ENCODE measurements at regions not wholly inside any gene's neighbourhood (a gene's known extent, or its start where the extent isn't known, plus 50 kb on each side); places are given as distances from the start of the nearest gene placed in this dataset.

GRCh38 chr14:94884616-94885230, 114.8 kb upstream of the GSC start:
- DNase-seq = no peak

GRCh38 chr14:94882401-94882800, 112.5 kb upstream of the GSC start:
- DNase-seq = no peak

- no peak for DNase-seq
Observed at GRCh38 chr14:94880876-94881275, 111.0 kb upstream of the GSC start.

- no peak for DNase-seq
Observed at GRCh38 chr14:94880106-94880505, 110.2 kb upstream of the GSC start.

- no peak for DNase-seq
Observed at GRCh38 chr14:94879537-94879936, 109.6 kb upstream of the GSC start.

GRCh38 chr14:94876306-94876705, 106.4 kb upstream of the GSC start:
- no peak for DNase-seq

- no peak for DNase-seq
Observed at GRCh38 chr14:94875256-94875655, 105.3 kb upstream of the GSC start.

GRCh38 chr14:94868772-94869072, 98.8 kb upstream of the GSC start:
- DNase-seq = no peak

- DNase-seq = no peak
Observed at GRCh38 chr14:94867946-94868771, 98.2 kb upstream of the GSC start.

GRCh38 chr14:94867209-94867608, 97.3 kb upstream of the GSC start:
- no peak for DNase-seq

GRCh38 chr14:94864387-94865195, 94.7 kb upstream of the GSC start:
- no peak for DNase-seq

- DNase-seq = no peak
Observed at GRCh38 chr14:94863366-94863765, 93.5 kb upstream of the GSC start.

GRCh38 chr14:94857950-94858349, 88.0 kb upstream of the GSC start:
- no peak for DNase-seq

- no peak for DNase-seq
Observed at GRCh38 chr14:94853920-94854319, 84.0 kb upstream of the GSC start.

- DNase-seq = no peak
Observed at GRCh38 chr14:94850309-94851211, 80.6 kb upstream of the GSC start.

GRCh38 chr14:94844593-94845152, 74.8 kb upstream of the GSC start:
- DNase-seq = no peak

GRCh38 chr14:94840467-94840866, 70.6 kb upstream of the GSC start:
- DNase-seq = no peak

- DNase-seq = no peak
Observed at GRCh38 chr14:94839348-94839747, 69.4 kb upstream of the GSC start.

- DNase-seq = no peak
Observed at GRCh38 chr14:94836849-94837248, 66.9 kb upstream of the GSC start.

GRCh38 chr14:94833633-94834032, 63.7 kb upstream of the GSC start:
- DNase-seq = no peak

GRCh38 chr14:94831085-94831484, 61.2 kb upstream of the GSC start:
- no peak for DNase-seq

- no peak for DNase-seq
Observed at GRCh38 chr14:94827711-94828447, 58.0 kb upstream of the GSC start.
